GM18873 (cell line): ENCODE measurements at regions not wholly inside any gene's neighbourhood (a gene's known extent, or its start where the extent isn't known, plus 50 kb on each side); places are given as distances from the start of the nearest gene placed in this dataset.
"Not testable (repeated sequence)": the region's sequence is repeated elsewhere in the genome, so short reads cannot be mapped to it uniquely, and the experiment has no call there.

Experiments
- ATAC-seq: cut with Tn5 transposase; IDR thresholded peaks from one replicate; pipeline ENCODE4 v1.9.1; 2021; ENCODE audit warnings: mild to moderate bottlenecking, moderate library complexity, moderate number of reproducible peaks; ENCODE audit not compliant: unreplicated experiment, low FRiP score

- ATAC-seq, result no peak
Observed at GRCh38 chr15:69552057-69552815, 99.6 kb downstream of the RPLP1 start.

GRCh38 chr15:69553686-69554085 lies 101.1 kb downstream of the RPLP1 start:
- ATAC-seq, result no peak

GRCh38 chr15:69554279-69554961 lies 101.8 kb downstream of the RPLP1 start:
- ATAC-seq, result no peak

- ATAC-seq, result no peak
Observed at GRCh38 chr15:69555080-69555479, 102.5 kb downstream of the RPLP1 start.

GRCh38 chr15:69556344-69556743 lies 103.7 kb downstream of the RPLP1 start:
- ATAC-seq, result no peak

- ATAC-seq, result no peak
Observed at GRCh38 chr15:69557020-69557706, 104.5 kb downstream of the RPLP1 start.

- no peak for ATAC-seq
Observed at GRCh38 chr15:69557707-69558409, 105.2 kb downstream of the RPLP1 start.

- ATAC-seq, result no peak
Observed at GRCh38 chr15:69559440-69560190, 107.0 kb downstream of the RPLP1 start.

GRCh38 chr15:69561071-69561784 lies 108.6 kb downstream of the RPLP1 start:
- no peak for ATAC-seq

GRCh38 chr15:69562116-69562515 lies 109.5 kb downstream of the RPLP1 start:
- ATAC-seq, result no peak

GRCh38 chr15:69562564-69562963 lies 109.9 kb downstream of the RPLP1 start:
- no peak for ATAC-seq

- ATAC-seq, result no peak
Observed at GRCh38 chr15:69565066-69565655, 112.5 kb downstream of the RPLP1 start.

GRCh38 chr15:69567238-69567760 lies 114.7 kb downstream of the RPLP1 start:
- not testable (repeated sequence) for ATAC-seq

GRCh38 chr15:69568173-69569009 lies 115.8 kb downstream of the RPLP1 start:
- no peak for ATAC-seq

GRCh38 chr15:69570454-69570853 lies 117.8 kb downstream of the RPLP1 start:
- no peak for ATAC-seq

GRCh38 chr15:69570997-69571396 lies 118.4 kb downstream of the RPLP1 start:
- ATAC-seq, result no peak

- ATAC-seq, result not testable (repeated sequence)
Observed at GRCh38 chr15:69573278-69573677, 120.7 kb downstream of the RPLP1 start.
